ENCODE measurements at regions not wholly inside any gene's neighbourhood (a gene's known extent, or its start where the extent isn't known, plus 50 kb on each side); places are given as distances from the start of the nearest gene placed in this dataset.

GRCh38 chr14:101499513-101499912 lies 61.8 kb upstream of the DIO3 start:
- no peak for DNase-seq

GRCh38 chr14:101500061-101500460 lies 61.2 kb upstream of the DIO3 start:
- DNase-seq, result no peak

GRCh38 chr14:101500681-101501080 lies 60.6 kb upstream of the DIO3 start:
- no peak for DNase-seq

GRCh38 chr14:101501341-101501740 lies 60.0 kb upstream of the DIO3 start:
- no peak for DNase-seq

GRCh38 chr14:101501858-101502615 lies 59.3 kb upstream of the DIO3 start:
- no peak for DNase-seq

- DNase-seq, result no peak
Measured at GRCh38 chr14:101502761-101503392, 58.4 kb upstream of the DIO3 start.

GRCh38 chr14:101503431-101504095 lies 57.7 kb upstream of the DIO3 start:
- DNase-seq, result no peak

GRCh38 chr14:101504096-101504948 lies 57.0 kb upstream of the DIO3 start:
- no peak for DNase-seq

- DNase-seq, result no peak
Measured at GRCh38 chr14:101505236-101505970, 55.9 kb upstream of the DIO3 start.

- DNase-seq, result no peak
Measured at GRCh38 chr14:101506211-101506925, 54.9 kb upstream of the DIO3 start.

- DNase-seq, result no peak
Measured at GRCh38 chr14:101506926-101507835, 54.1 kb upstream of the DIO3 start.

GRCh38 chr14:101507836-101508150 lies 53.5 kb upstream of the DIO3 start:
- no peak for DNase-seq

- no peak for DNase-seq
Measured at GRCh38 chr14:101508196-101508947, 52.9 kb upstream of the DIO3 start.

GRCh38 chr14:101508948-101509729 lies 52.2 kb upstream of the DIO3 start:
- DNase-seq, result no peak

GRCh38 chr14:101509730-101510371 lies 51.4 kb upstream of the DIO3 start:
- no peak for DNase-seq

- no peak for DNase-seq
Measured at GRCh38 chr14:101511199-101511598, 50.1 kb upstream of the DIO3 start.

Data from fibroblast of skin of right quadriceps (primary cell).